Mammary epithelial cell (primary cell): ENCODE measurements at regions not wholly inside any gene's neighbourhood (a gene's known extent, or its start where the extent isn't known, plus 50 kb on each side); places are given as distances from the start of the nearest gene placed in this dataset.

Source experiments
- CTCF ChIP-seq, 2 donors: IDR thresholded peaks in 1 of 2; conservative IDR thresholded peaks in 1 of 2; 2 replicates each; pipeline ENCODE4 v1.5.1; 2011 to 2012; ENCODE audit warnings: inconsistent platforms in 2 of 2, low read length in 2 of 2, mild to moderate bottlenecking in 2 of 2, control low read depth in 1 of 2, low read depth in 1 of 2; ENCODE audit not compliant: insufficient read depth in 1 of 2; ENCODE audit errors: extremely low read depth in 1 of 2
- EZH2 ChIP-seq: IDR thresholded peaks from 2 replicates; pipeline ENCODE4 v1.6.1; 2012; ENCODE audit warnings: low read length, inconsistent platforms, borderline replicate concordance

DNA sequence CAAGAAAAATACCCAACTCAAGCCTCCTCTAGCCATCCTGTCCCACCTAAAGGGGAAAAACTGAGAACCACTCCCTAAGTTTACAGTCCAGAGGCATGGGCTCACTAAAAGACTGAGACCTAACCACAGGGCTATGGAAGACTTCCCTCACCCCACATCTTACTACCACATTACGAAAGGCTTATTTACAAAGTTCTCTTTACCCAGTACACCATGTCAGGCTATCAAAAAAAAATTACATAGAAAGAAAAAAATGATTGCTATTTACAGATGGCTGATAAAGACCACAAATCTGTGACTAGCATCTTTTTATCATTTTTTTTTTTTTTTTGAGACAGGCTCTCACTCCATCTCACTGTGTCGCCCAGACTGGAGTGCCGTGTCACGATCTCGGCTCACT, 69.7 kb upstream of the TNPO1 start:
- no peak for TF ChIP-seq CTCF (conservative IDR thresholded peaks at IDR 0.05 in 1 of 2, IDR thresholded peaks at IDR 0.05 in 1 of 2; ENCODE audit: extremely low read depth in 1 of 2, insufficient read depth in 1 of 2, low read depth in 1 of 2, low read length in 2 of 2)
- no peak for TF ChIP-seq EZH2
